ENCODE measurements at regions not wholly inside any gene's neighbourhood (a gene's known extent, or its start where the extent isn't known, plus 50 kb on each side); places are given as distances from the start of the nearest gene placed in this dataset.

DNA sequence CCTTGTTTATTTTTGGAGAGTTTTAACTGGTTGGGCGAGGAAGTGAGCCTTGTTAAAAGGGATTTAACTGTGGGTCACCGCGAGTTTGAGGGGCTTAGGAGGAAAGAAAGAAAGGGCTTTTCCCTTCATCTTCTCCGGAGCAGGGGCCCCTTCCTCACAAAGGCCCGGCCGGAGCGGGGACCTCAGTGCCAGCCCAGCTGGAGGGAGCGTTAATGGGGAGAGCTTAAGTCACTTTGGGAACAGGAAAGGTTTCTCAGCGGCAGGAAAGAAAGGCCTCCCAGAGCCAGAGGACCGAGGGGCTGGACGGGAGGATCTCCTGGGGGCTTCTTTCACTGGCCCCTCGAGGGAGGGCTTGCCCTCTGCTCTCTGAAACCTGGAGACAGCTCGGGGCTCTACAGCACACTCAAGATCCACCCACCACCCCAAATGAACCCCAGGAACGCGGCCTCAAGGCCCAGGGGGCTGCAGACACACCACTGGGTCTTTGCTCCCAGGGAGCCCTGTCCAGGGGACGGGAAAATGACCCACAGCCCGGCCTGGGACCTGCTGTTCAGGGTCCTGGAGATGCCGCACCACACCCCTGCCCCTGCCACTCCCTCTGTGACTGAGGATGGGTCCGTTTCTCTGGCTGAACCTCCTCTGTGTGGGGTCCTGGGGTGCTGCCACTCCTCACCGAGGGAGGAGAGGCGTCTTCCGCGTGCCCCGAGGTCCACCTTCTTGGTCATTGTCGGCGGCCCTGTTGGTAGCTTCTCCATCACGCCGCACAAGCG, 128.3 kb downstream of the URI1 start:
- TF ChIP-seq, protein P1, sequence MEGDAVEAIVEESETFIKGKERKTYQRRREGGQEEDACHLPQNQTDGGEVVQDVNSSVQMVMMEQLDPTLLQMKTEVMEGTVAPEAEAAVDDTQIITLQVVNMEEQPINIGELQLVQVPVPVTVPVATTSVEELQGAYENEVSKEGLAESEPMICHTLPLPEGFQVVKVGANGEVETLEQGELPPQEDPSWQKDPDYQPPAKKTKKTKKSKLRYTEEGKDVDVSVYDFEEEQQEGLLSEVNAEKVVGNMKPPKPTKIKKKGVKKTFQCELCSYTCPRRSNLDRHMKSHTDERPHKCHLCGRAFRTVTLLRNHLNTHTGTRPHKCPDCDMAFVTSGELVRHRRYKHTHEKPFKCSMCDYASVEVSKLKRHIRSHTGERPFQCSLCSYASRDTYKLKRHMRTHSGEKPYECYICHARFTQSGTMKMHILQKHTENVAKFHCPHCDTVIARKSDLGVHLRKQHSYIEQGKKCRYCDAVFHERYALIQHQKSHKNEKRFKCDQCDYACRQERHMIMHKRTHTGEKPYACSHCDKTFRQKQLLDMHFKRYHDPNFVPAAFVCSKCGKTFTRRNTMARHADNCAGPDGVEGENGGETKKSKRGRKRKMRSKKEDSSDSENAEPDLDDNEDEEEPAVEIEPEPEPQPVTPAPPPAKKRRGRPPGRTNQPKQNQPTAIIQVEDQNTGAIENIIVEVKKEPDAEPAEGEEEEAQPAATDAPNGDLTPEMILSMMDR (IDR thresholded peaks at IDR 0.05; ENCODE audit: unreplicated experiment), result no peak
- ChIA-PET CTCF (interaction anchor here (0.5 to 1.1 kb wide), 3 partner anchors 103 to 596 kb away, joined by 3 to 5 read pairs (median 3); no protein-coding TSS in a partner anchor), POLR2A (no interaction called here)
- Mint-ChIP-seq H3K4me1 (ENCODE audit: insufficient read depth, unreplicated experiment) (no peaks in the 10 kb centered on the region), H3K27me3 (ENCODE audit: insufficient read depth, unreplicated experiment) (no peaks in the 10 kb centered on the region), H3K4me3 (ENCODE audit: unreplicated experiment) (no peak overlapping the region), H3K36me3 (ENCODE audit: insufficient read depth, unreplicated experiment) (no peaks in the 10 kb centered on the region), H3K9me3 (ENCODE audit: unreplicated experiment) (peaks cover 16% of the 10 kb centered on the region), H3K27ac (ENCODE audit: low read depth, unreplicated experiment) (no peak overlapping the region)
- BruUV-seq (replicated peaks), result no TSS peak
- DNase-seq (ENCODE audit: unreplicated experiment), result no peak
- intact Hi-C loops (cut with micrococcal nuclease), result no loop called here

DNA sequence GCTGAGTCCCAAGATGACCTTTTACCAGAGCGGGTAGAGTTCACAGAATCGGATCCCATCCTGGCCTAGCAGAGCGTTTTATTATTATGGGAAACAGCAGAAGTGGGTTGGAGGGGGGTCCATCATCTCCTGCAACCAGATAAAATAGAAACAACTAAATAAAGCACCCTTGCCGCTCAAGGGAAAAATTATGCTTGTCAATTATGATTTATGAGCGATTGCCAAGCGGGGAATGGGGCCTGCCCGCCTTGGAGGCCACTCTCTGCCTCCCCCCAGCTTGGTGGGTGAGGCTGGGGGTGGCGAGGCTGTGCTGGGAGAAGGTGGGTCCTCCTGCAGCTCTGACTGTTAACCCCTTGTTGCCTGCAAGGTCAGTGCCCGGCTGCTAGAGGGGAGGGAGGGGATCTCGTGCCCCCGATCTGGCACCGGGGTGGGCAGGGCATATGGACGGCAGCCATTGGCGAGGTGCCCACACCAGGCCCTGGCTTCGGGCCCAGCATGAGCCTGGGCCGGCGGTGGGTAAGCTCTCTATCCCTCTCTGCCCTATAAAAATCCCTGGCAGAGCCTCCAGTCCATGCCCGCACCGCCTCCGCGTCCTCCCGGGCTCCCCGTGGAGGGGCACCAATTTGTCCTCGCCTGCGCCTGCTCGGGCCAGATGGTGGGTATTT, 129.1 kb downstream of the URI1 start:
- no peaks in the 10 kb centered on the region for H3K27me3 Mint-ChIP-seq (ENCODE audit: insufficient read depth, unreplicated experiment)
- no TSS peak for BruUV-seq (replicated peaks)
- intact Hi-C loops (cut with micrococcal nuclease), result no loop called here

DNA sequence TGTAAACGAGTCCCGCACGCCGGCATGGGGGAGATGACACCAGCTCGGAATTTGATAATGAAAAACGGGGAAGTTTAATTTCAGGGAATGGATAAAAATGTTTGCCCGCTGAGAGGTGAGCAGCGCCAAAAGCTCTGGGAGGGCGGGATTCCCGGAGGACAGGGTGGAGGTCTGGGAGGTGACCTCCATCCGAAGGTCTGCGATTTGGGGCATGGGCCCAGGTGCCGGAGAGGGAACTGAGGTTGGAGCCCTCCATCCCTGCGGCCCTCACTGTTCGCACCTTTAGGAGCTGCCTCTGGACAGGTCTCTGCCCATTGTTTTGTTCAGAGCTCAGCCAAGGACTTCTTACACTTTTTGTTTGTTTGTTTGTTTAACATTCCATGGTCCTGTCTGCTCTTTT, 129.8 kb downstream of the URI1 start:
- POLR2A ChIA-PET, result interaction anchor here (0.6 to 1.1 kb wide), 2 partner anchors 12 to 161 kb away, joined by 3 to 4 read pairs; no protein-coding TSS in a partner anchor
- no peak for DNase-seq (ENCODE audit: unreplicated experiment)
- Mint-ChIP-seq H3K9me3 (ENCODE audit: unreplicated experiment) (peaks cover 16% of the 10 kb centered on the region), H3K4me3 (ENCODE audit: unreplicated experiment) (no peak overlapping the region), H3K4me1 (ENCODE audit: insufficient read depth, unreplicated experiment) (no peaks in the 10 kb centered on the region), H3K27ac (ENCODE audit: low read depth, unreplicated experiment) (no peak overlapping the region), H3K27me3 (ENCODE audit: insufficient read depth, unreplicated experiment) (no peaks in the 10 kb centered on the region), H3K36me3 (ENCODE audit: insufficient read depth, unreplicated experiment) (no peaks in the 10 kb centered on the region)
- BruUV-seq (replicated peaks), result no TSS peak
- CTCF ChIA-PET, result interaction anchor here (0.6 kb wide), 4 partner anchors 35 to 783 kb away, joined by 3 to 4 read pairs (median 3); no protein-coding TSS in a partner anchor
- TF ChIP-seq, protein P1 (IDR thresholded peaks at IDR 0.05; ENCODE audit: unreplicated experiment), result no peak
- intact Hi-C loops (cut with micrococcal nuclease), result no loop called here

More for the DNA sequence above, 129.1 kb downstream of the URI1 start:
- Mint-ChIP-seq H3K36me3 (ENCODE audit: insufficient read depth, unreplicated experiment) (no peaks in the 10 kb centered on the region), H3K27ac (ENCODE audit: low read depth, unreplicated experiment) (no peak overlapping the region), H3K4me1 (ENCODE audit: insufficient read depth, unreplicated experiment) (no peaks in the 10 kb centered on the region), H3K9me3 (ENCODE audit: unreplicated experiment) (peaks cover 16% of the 10 kb centered on the region), H3K4me3 (ENCODE audit: unreplicated experiment) (no peak overlapping the region)
- TF ChIP-seq, protein P1 (IDR thresholded peaks at IDR 0.05; ENCODE audit: unreplicated experiment), result no peak
- no peak for DNase-seq (ENCODE audit: unreplicated experiment)
- POLR2A ChIA-PET, result interaction anchor here (1.1 kb wide), 1 partner anchor 12 kb away, joined by 3 read pairs; no protein-coding TSS in a partner anchor
- CTCF ChIA-PET, result interaction anchor here (0.6 to 1.1 kb wide), 4 partner anchors 39 to 782 kb away, joined by 3 to 5 read pairs (median 4); no protein-coding TSS in a partner anchor
